ENCODE measurements at regions not wholly inside any gene's neighbourhood (a gene's known extent, or its start where the extent isn't known, plus 50 kb on each side); places are given as distances from the start of the nearest gene placed in this dataset.

- no peak for DNase-seq (ENCODE audit: low read depth)
Measured at GRCh38 chr1:223014142-223014873, 128.7 kb downstream of the TLR5 start.

GRCh38 chr1:223016381-223016780, 126.7 kb downstream of the TLR5 start:
- DNase-seq (ENCODE audit: low read depth), result no peak
- TF ChIP-seq MYC (IDR thresholded peaks at IDR 0.05; ENCODE audit: low read depth, low read length), result no peak
- TF ChIP-seq POLR2A (IDR thresholded peaks at IDR 0.05; ENCODE audit: extremely low read depth, insufficient read length), result no peak
- TF ChIP-seq CTCF (IDR thresholded peaks at IDR 0.05; ENCODE audit: low read depth, low read length), result no peak
- TF ChIP-seq, protein P1, sequence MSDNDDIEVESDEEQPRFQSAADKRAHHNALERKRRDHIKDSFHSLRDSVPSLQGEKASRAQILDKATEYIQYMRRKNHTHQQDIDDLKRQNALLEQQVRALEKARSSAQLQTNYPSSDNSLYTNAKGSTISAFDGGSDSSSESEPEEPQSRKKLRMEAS (IDR thresholded peaks at IDR 0.05; ENCODE audit: low read depth, low read length), result no peak
- no peak overlapping the region for H3K4me3 ChIP-seq (ENCODE audit: low read depth, low read length)

More at GRCh38 chr1:223014142-223014873, 128.7 kb downstream of the TLR5 start:
- TF ChIP-seq POLR2A (IDR thresholded peaks at IDR 0.05; ENCODE audit: extremely low read depth, insufficient read length) (no peak), MYC (IDR thresholded peaks at IDR 0.05; ENCODE audit: low read depth, low read length) (no peak), CTCF (IDR thresholded peaks at IDR 0.05; ENCODE audit: low read depth, low read length) (no peak)
- TF ChIP-seq, protein P1 (IDR thresholded peaks at IDR 0.05; ENCODE audit: low read depth, low read length), result no peak
- no peak overlapping the region for H3K4me3 ChIP-seq (ENCODE audit: low read depth, low read length)

DNA sequence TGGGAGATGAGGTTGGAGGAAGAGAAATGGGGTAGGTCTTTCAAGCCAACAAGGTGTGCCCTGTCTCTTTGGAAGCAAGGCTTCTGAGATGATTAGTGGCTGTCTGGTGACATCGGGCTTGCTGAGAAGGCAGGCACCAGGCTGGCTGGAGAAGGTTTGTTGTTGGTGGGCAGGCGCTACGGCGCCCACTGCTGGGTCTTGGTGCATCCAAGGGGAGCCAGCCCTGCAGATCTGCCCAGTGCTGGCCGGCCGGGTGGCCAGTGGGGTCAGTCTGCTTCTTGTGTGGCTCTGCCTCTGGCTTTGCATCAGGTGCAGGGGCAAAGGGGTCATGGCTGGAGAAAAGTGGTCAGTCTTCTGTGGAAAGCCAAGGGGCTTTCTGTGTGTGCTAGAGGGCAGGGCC, 126.2 kb downstream of the TLR5 start:
- no peak overlapping the region for H3K4me3 ChIP-seq (ENCODE audit: low read depth, low read length)
- DNase-seq (ENCODE audit: low read depth), result no peak
- TF ChIP-seq POLR2A (IDR thresholded peaks at IDR 0.05; ENCODE audit: extremely low read depth, insufficient read length), result no peak
- TF ChIP-seq CTCF (IDR thresholded peaks at IDR 0.05; ENCODE audit: low read depth, low read length), result no peak
- TF ChIP-seq, protein P1 (IDR thresholded peaks at IDR 0.05; ENCODE audit: low read depth, low read length), result no peak
- no peak for TF ChIP-seq MYC (IDR thresholded peaks at IDR 0.05; ENCODE audit: low read depth, low read length)

DNA sequence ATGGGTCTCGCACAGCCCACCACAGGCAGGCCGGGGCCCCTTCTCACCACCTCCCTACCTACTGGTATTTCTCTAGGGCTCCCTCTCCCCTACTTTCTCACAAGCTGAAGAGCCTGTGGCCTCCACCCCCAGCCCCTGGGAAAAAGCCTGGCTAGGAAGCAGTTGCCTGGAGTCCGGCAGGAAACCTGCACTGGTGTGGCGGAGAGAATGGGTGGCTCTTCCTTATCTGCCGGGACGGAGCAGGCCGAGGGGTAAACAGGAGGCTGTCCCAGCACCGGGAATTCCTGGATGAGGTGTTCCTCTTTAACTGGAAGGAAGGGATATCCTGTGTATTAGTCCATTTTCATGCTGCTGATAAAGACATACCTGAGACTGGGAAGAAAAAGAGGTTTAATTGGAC, 125.8 kb downstream of the TLR5 start:
- TF ChIP-seq CTCF (IDR thresholded peaks at IDR 0.05; ENCODE audit: low read depth, low read length), result no peak
- TF ChIP-seq MYC (IDR thresholded peaks at IDR 0.05; ENCODE audit: low read depth, low read length), result no peak
- TF ChIP-seq POLR2A (IDR thresholded peaks at IDR 0.05; ENCODE audit: extremely low read depth, insufficient read length), result no peak
- TF ChIP-seq, protein P1 (IDR thresholded peaks at IDR 0.05; ENCODE audit: low read depth, low read length), result no peak
- no peak for DNase-seq (ENCODE audit: low read depth)
- H3K4me3 ChIP-seq (ENCODE audit: low read depth, low read length), result no peak overlapping the region

DNA sequence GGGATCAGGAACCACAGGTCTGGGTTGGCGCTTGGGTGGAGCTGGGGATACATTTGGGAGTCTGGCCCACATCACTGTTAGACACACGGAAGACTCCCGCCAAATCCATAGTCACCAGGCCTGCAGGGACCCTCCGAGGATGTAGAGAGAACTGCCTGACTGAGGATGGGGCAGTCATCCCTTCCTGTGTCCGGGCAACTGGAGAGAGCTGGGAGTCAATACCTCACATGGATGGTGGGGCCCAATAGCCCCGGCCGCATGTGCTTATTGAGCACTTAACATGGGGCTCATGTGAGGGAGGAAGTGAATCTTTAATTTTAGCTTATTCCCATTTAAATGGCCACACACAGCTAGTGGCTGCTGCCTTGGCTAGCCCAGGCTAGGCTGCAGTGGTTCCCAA, 124.5 kb downstream of the TLR5 start:
- no peak for DNase-seq (ENCODE audit: low read depth)
- no peak overlapping the region for H3K4me3 ChIP-seq (ENCODE audit: low read depth, low read length)
- TF ChIP-seq POLR2A (IDR thresholded peaks at IDR 0.05; ENCODE audit: extremely low read depth, insufficient read length) (no peak), CTCF (IDR thresholded peaks at IDR 0.05; ENCODE audit: low read depth, low read length) (no peak), MYC (IDR thresholded peaks at IDR 0.05; ENCODE audit: low read depth, low read length) (no peak)
- TF ChIP-seq, protein P1 (IDR thresholded peaks at IDR 0.05; ENCODE audit: low read depth, low read length), result no peak

All from NB4 (cell line).